SK-N-SH treated with all-trans-retinoic acid at 6 μM for 48 hours (cell line): ENCODE measurements at regions not wholly inside any gene's neighbourhood (a gene's known extent, or its start where the extent isn't known, plus 50 kb on each side); places are given as distances from the start of the nearest gene placed in this dataset.

ENCODE experiments used
- ATAC-seq: fragments of 200-7000 bp; cut with Tn5 transposase; 3 replicates; pipeline ENCODE4 v1.9.1; 2020; ENCODE audit warnings: mild to moderate bottlenecking, moderate library complexity
- ARNTL ChIP-seq: fragments of 450-650 bp; formaldehyde crosslinking; IDR thresholded peaks from 2 replicates; pipeline ENCODE4 v1.5.0; 2020; ENCODE audit warnings: low read depth, mild to moderate bottlenecking, moderate library complexity, borderline replicate concordance
- CSDC2 ChIP-seq: fragments of 250-450 bp; sonication (Bioruptor Pico); IDR thresholded peaks from 2 replicates; pipeline ENCODE4 v1.5.0; 2020; ENCODE audit warnings: mild to moderate bottlenecking, moderate library complexity
- CSRNP3 ChIP-seq: fragments of 250-450 bp; sonication (Bioruptor Pico); IDR thresholded peaks from 2 replicates; pipeline ENCODE4 v1.5.1; 2021; ENCODE audit warnings: mild to moderate bottlenecking, moderate library complexity
- ESRRG ChIP-seq: fragments of 250-450 bp; sonication (Bioruptor Pico); IDR thresholded peaks from 2 replicates; pipeline ENCODE4 v1.6.1; 2021; ENCODE audit warnings: mild to moderate bottlenecking
- GLIS3 ChIP-seq: fragments of 250-450 bp; sonication (Bioruptor Pico); IDR thresholded peaks from 2 replicates; pipeline ENCODE4 v1.5.0; 2020; ENCODE audit warnings: mild to moderate bottlenecking, moderate library complexity
- ISL1 ChIP-seq: fragments of 250-450 bp; sonication (Bioruptor Pico); IDR thresholded peaks from 2 replicates; pipeline ENCODE4 v2.1.2; 2022; ENCODE audit warnings: mild to moderate bottlenecking, moderate library complexity
- OSR1 ChIP-seq: fragments of 250-450 bp; sonication (Bioruptor Pico); IDR thresholded peaks from 2 replicates; pipeline ENCODE4 v1.8.0; 2022; ENCODE audit warnings: moderate library complexity, mild to moderate bottlenecking, inconsistent platforms
- PATZ1 ChIP-seq: fragments of 250-450 bp; sonication (Bioruptor Pico); IDR thresholded peaks from 2 replicates; pipeline ENCODE4 v1.8.0; 2020; ENCODE audit warnings: mild to moderate bottlenecking, moderate library complexity, borderline replicate concordance
- POU6F1 ChIP-seq: fragments of 250-450 bp; sonication (Bioruptor Pico); IDR thresholded peaks from 2 replicates; pipeline ENCODE4 v1.8.0; 2021; ENCODE audit warnings: low read depth, mild to moderate bottlenecking, moderate library complexity, borderline replicate concordance
- PPARA ChIP-seq: fragments of 250-450 bp; sonication (Bioruptor Pico); IDR thresholded peaks from 2 replicates; pipeline ENCODE4 v1.5.0; 2020; ENCODE audit warnings: mild to moderate bottlenecking, borderline replicate concordance
- RARB ChIP-seq: fragments of 250-450 bp; sonication (Bioruptor Pico); IDR thresholded peaks from 2 replicates; pipeline ENCODE4 v1.8.0; 2021; ENCODE audit warnings: mild to moderate bottlenecking, moderate library complexity
- SNAI2 ChIP-seq: fragments of 250-450 bp; sonication (Bioruptor Pico); IDR thresholded peaks from 2 replicates; pipeline ENCODE4 v1.5.0; 2020; ENCODE audit warnings: mild to moderate bottlenecking, moderate library complexity
- TCF4 ChIP-seq: fragments of 250-450 bp; sonication (Bioruptor Pico); IDR thresholded peaks from 2 replicates; pipeline ENCODE4 v1.8.0; 2021; ENCODE audit warnings: mild to moderate bottlenecking, moderate library complexity, borderline replicate concordance
- TOX ChIP-seq: fragments of 250-450 bp; sonication (Bioruptor Pico); IDR thresholded peaks from 2 replicates; pipeline ENCODE4 v1.8.0; 2021; ENCODE audit warnings: mild to moderate bottlenecking, moderate library complexity, borderline replicate concordance
- TSHZ2 ChIP-seq: fragments of 250-450 bp; sonication (Bioruptor Pico); IDR thresholded peaks from 2 replicates; pipeline ENCODE4 v1.5.0; 2020; ENCODE audit warnings: mild to moderate bottlenecking, moderate library complexity
- ZC3H10 ChIP-seq: fragments of 250-450 bp; sonication (Bioruptor Pico); IDR thresholded peaks from 2 replicates; pipeline ENCODE4 v1.5.1; 2021; ENCODE audit warnings: mild to moderate bottlenecking, moderate library complexity
- ZFP30 ChIP-seq: fragments of 450-650 bp; formaldehyde crosslinking; IDR thresholded peaks from 2 replicates; pipeline ENCODE4 v1.5.0; 2022; ENCODE audit warnings: mild to moderate bottlenecking, moderate library complexity
- ZNF70 ChIP-seq: fragments of 450-650 bp; formaldehyde crosslinking; IDR thresholded peaks from 2 replicates; pipeline ENCODE4 v1.5.0; 2020; ENCODE audit warnings: mild to moderate bottlenecking, moderate library complexity
- ZNF8 ChIP-seq: fragments of 450-650 bp; formaldehyde crosslinking; IDR thresholded peaks from 2 replicates; pipeline ENCODE4 v1.5.0; 2020; ENCODE audit warnings: mild to moderate bottlenecking, moderate library complexity

- no peak for ATAC-seq
- TF ChIP-seq TSHZ2 (no peak), ZFP30 (no peak), CSRNP3 (no peak), GLIS3 (CRISPR knock-in tag) (no peak), ZC3H10 (CRISPR knock-in tag) (no peak), POU6F1 (no peak), ZNF8 (CRISPR knock-in tag) (no peak)
These were observed 138.0 kb upstream of the NOVA1 start for GRCh38 chr14:26735811-26736210.

- TF ChIP-seq GLIS3 (CRISPR knock-in tag) (no peak), ARNTL (CRISPR knock-in tag) (no peak)
- no peak for ATAC-seq
These were observed 140.7 kb upstream of the NOVA1 start for GRCh38 chr14:26738571-26738970.

- no peak for TF ChIP-seq SNAI2 (CRISPR knock-in tag)
- TF ChIP-seq PPARA (CRISPR knock-in tag): no peak
- no peak for TF ChIP-seq ISL1 (CRISPR knock-in tag)
- no peak for TF ChIP-seq PATZ1
- TF ChIP-seq ZFP30: no peak
- no peak for TF ChIP-seq OSR1
- TF ChIP-seq ARNTL (CRISPR knock-in tag): no peak
- no peak for TF ChIP-seq TSHZ2
- TF ChIP-seq ZNF70 (CRISPR knock-in tag): no peak
- no peak for TF ChIP-seq CSRNP3
- ATAC-seq: no peak
These were observed 143.9 kb upstream of the NOVA1 start for GRCh38 chr14:26741711-26742212.

- no peak for ATAC-seq
- TF ChIP-seq PPARA (CRISPR knock-in tag): no peak
- no peak for TF ChIP-seq POU6F1
- TF ChIP-seq ZNF70 (CRISPR knock-in tag): no peak
- no peak for TF ChIP-seq ESRRG (CRISPR knock-in tag)
- no peak for TF ChIP-seq GLIS3 (CRISPR knock-in tag)
- TF ChIP-seq OSR1: no peak
- no peak for TF ChIP-seq RARB (CRISPR knock-in tag)
- TF ChIP-seq ZFP30: no peak
- no peak for TF ChIP-seq CSDC2
- no peak for TF ChIP-seq ARNTL (CRISPR knock-in tag)
- TF ChIP-seq ZNF8 (CRISPR knock-in tag): no peak
- no peak for TF ChIP-seq ISL1 (CRISPR knock-in tag)
- no peak for TF ChIP-seq CSRNP3
- TF ChIP-seq TOX (CRISPR knock-in tag): no peak
- TF ChIP-seq TCF4 (CRISPR knock-in tag): no peak
- TF ChIP-seq ZC3H10 (CRISPR knock-in tag): no peak
These were observed 145.5 kb upstream of the NOVA1 start for GRCh38 chr14:26743284-26743683.
